Small intestine (tissue), 7 donors: ENCODE measurements at regions not wholly inside any gene's neighbourhood (a gene's known extent, or its start where the extent isn't known, plus 50 kb on each side); places are given as distances from the start of the nearest gene placed in this dataset.
"Not testable (repeated sequence)": the region's sequence is repeated elsewhere in the genome, so short reads cannot be mapped to it uniquely, and the experiment has no call there.

ENCODE experiments used
- DNase-seq, 2 donors: peaks; one replicate each; pipeline versions ENCODE4 v3.0.0 to v3.0.0-alpha.2; 2013
- FAIRE-seq: peaks from 2 replicates; lab custom pipeline; 2012; peaks lifted over from hg19 to GRCh38; lab: Jason Lieb, UNC
- H3K27ac ChIP-seq, 3 donors: one replicate each; pipeline ENCODE4 v1.5.1; 2013; ENCODE audit warnings: low read length in 2 of 3, mild to moderate bottlenecking in 2 of 3, control low read depth in 1 of 3, inconsistent platforms in 1 of 3, low read depth in 1 of 3, moderate library complexity in 1 of 3
- H3K27me3 ChIP-seq, 3 donors: one replicate each; pipeline ENCODE4 v1.6.1; 2013; ENCODE audit warnings: low read length in 3 of 3, inconsistent platforms in 1 of 3; ENCODE audit not compliant: control insufficient read depth in 3 of 3, insufficient read depth in 3 of 3
- H3K36me3 ChIP-seq, 3 donors: one replicate each; pipeline ENCODE4 v1.6.1; 2013; ENCODE audit warnings: low read length in 3 of 3, inconsistent platforms in 1 of 3, low read depth in 1 of 3, mild to moderate bottlenecking in 1 of 3, moderate library complexity in 1 of 3; ENCODE audit not compliant: control insufficient read depth in 3 of 3, insufficient read depth in 2 of 3
- H3K4me1 ChIP-seq, 3 donors: one replicate each; pipeline ENCODE4 v1.6.1; 2013; ENCODE audit warnings: low read length in 2 of 3, inconsistent platforms in 1 of 3, low read depth in 1 of 3, mild to moderate bottlenecking in 1 of 3, moderate library complexity in 1 of 3; ENCODE audit not compliant: control insufficient read depth in 3 of 3, insufficient read depth in 2 of 3
- H3K4me3 ChIP-seq, 3 donors: one replicate each; pipeline ENCODE4 v1.5.1; 2013; ENCODE audit warnings: low read length in 3 of 3, control low read depth in 1 of 3, inconsistent platforms in 1 of 3, low read depth in 1 of 3, mild to moderate bottlenecking in 1 of 3, moderate library complexity in 1 of 3
- H3K9me3 ChIP-seq, 2 donors: one replicate each; pipeline ENCODE4 v1.6.1; 2013; ENCODE audit warnings: low read depth in 1 of 2, low read length in 1 of 2; ENCODE audit not compliant: control insufficient read depth in 2 of 2, insufficient read depth in 1 of 2
- WGBS, 3 donors: extraction: QIAGEN DNeasy Blood & Tissue Kit; methylation state at CpG; one replicate each; pipeline ENCODE4 v1.1.7; 2013; 5-methylcytosine and 5-hydroxymethylcytosine counted together
- donor health status: healthy with polysubstance abuse.
- donor health status: control.
- donor health status: control.
- donor health status: Bipolar disorder and iron deficiency.
- donor health status: healthy.

- not testable (repeated sequence) for H3K27me3 ChIP-seq, FAIRE-seq, DNase-seq, H3K9me3 ChIP-seq, H3K36me3 ChIP-seq, H3K4me3 ChIP-seq, H3K27ac ChIP-seq, H3K4me1 ChIP-seq
- 92 to 97% (median 92%) methylated on average over 3 to 5 of the region's 13 CpGs for WGBS, 3 donors
These were observed 256.8 kb downstream of the BCL2L11 start for GRCh38 chr2:111377386-111377959.

- not testable (repeated sequence) for DNase-seq, H3K4me3 ChIP-seq, H3K9me3 ChIP-seq, FAIRE-seq, H3K4me1 ChIP-seq, H3K27me3 ChIP-seq, H3K27ac ChIP-seq, H3K36me3 ChIP-seq
- WGBS, 3 donors, result no CpG with 5 or more reads among the region's 3 CpGs
These were observed 257.6 kb downstream of the BCL2L11 start for GRCh38 chr2:111378348-111378747.

- not testable (repeated sequence) for FAIRE-seq
These were observed 260.2 kb downstream of the BCL2L11 start for GRCh38 chr2:111380733-111381439.

GRCh38 chr2:111381530-111382306, 261.0 kb downstream of the BCL2L11 start:
- not testable (repeated sequence) for H3K27ac ChIP-seq, H3K9me3 ChIP-seq, H3K27me3 ChIP-seq, H3K4me1 ChIP-seq, DNase-seq, H3K36me3 ChIP-seq, H3K4me3 ChIP-seq, FAIRE-seq
- WGBS, 3 donors, result 84 to 92% (median 88%) methylated on average over 9 of the region's 11 CpGs

More at GRCh38 chr2:111380733-111381439, 260.2 kb downstream of the BCL2L11 start:
- H3K4me3 ChIP-seq, H3K36me3 ChIP-seq, H3K4me1 ChIP-seq, H3K9me3 ChIP-seq, DNase-seq, H3K27ac ChIP-seq, H3K27me3 ChIP-seq: not testable (repeated sequence)
- 71 to 86% (median 82%) methylated on average over 4 of the region's 5 CpGs for WGBS, 3 donors

GRCh38 chr2:111382507-111382906, 261.8 kb downstream of the BCL2L11 start:
- not testable (repeated sequence) for H3K27me3 ChIP-seq, FAIRE-seq, H3K4me3 ChIP-seq, DNase-seq, H3K9me3 ChIP-seq, H3K27ac ChIP-seq, H3K36me3 ChIP-seq, H3K4me1 ChIP-seq
- WGBS, 3 donors, result 94 to 100% (median 95%) methylated on average over 2 of the region's 3 CpGs

- FAIRE-seq, DNase-seq, H3K27ac ChIP-seq, H3K9me3 ChIP-seq, H3K36me3 ChIP-seq, H3K4me1 ChIP-seq, H3K4me3 ChIP-seq, H3K27me3 ChIP-seq: not testable (repeated sequence)
- WGBS, 3 donors, result 86 to 95% (median 91%) methylated on average over 10 of the region's 12 CpGs
These were observed 262.6 kb downstream of the BCL2L11 start for GRCh38 chr2:111383311-111383710.

GRCh38 chr2:111385226-111385957, 264.7 kb downstream of the BCL2L11 start:
- FAIRE-seq, result not testable (repeated sequence)

GRCh38 chr2:111390605-111391004, 269.9 kb downstream of the BCL2L11 start:
- not testable (repeated sequence) for H3K36me3 ChIP-seq, H3K4me3 ChIP-seq, H3K9me3 ChIP-seq, H3K4me1 ChIP-seq, H3K27ac ChIP-seq, DNase-seq, H3K27me3 ChIP-seq, FAIRE-seq
- 92 to 100% (median 100%) methylated on average over 1 of the region's 2 CpGs for WGBS, 3 donors

More at GRCh38 chr2:111385226-111385957, 264.7 kb downstream of the BCL2L11 start:
- 93 to 94% (median 93%) methylated on average over 6 of the region's 8 CpGs for WGBS, 3 donors
- not testable (repeated sequence) for H3K4me1 ChIP-seq, H3K27ac ChIP-seq, H3K9me3 ChIP-seq, H3K4me3 ChIP-seq, DNase-seq, H3K36me3 ChIP-seq, H3K27me3 ChIP-seq
